Right lobe of liver (tissue), 4 donors: ENCODE measurements at regions not wholly inside any gene's neighbourhood (a gene's known extent, or its start where the extent isn't known, plus 50 kb on each side); places are given as distances from the start of the nearest gene placed in this dataset.

Experiments
- CTCF ChIP-seq, 4 donors: fragments of 200-600 bp in 3 of 4; fragments of 450-650 bp in 1 of 4; IDR thresholded peaks; one replicate each; pipeline versions ENCODE4 v1.5.1 to v1.8.0; 2016 to 2022; ENCODE audit warnings: antibody characterized with exemption in 4 of 4, mild to moderate bottlenecking in 2 of 4
- POLR2A ChIP-seq: fragments of 450-650 bp; IDR thresholded peaks from one replicate; pipeline ENCODE4 v1.6.1; 2017; ENCODE audit warnings: antibody characterized with exemption, mild to moderate bottlenecking
- donor health status: DM: no; HTN: no; CAD: no.
- donor health status: DM: no; HTN: no; CAD: no.
- donor health status: DM: no; HTN: yes; CAD: no.

- no peak for TF ChIP-seq POLR2A
- TF ChIP-seq CTCF (IDR thresholded peaks at IDR 0.05) = no peak
Measured at GRCh38 chr14:106380740-106381139, 854.4 kb downstream of the TMEM121 start.
